SK-N-SH treated with all-trans-retinoic acid at 6 μM for 48 hours (cell line): ENCODE measurements at regions not wholly inside any gene's neighbourhood (a gene's known extent, or its start where the extent isn't known, plus 50 kb on each side); places are given as distances from the start of the nearest gene placed in this dataset.

Experiments
- CSRNP3 ChIP-seq: fragments of 250-450 bp; sonication (Bioruptor Pico); IDR thresholded peaks from 2 replicates; pipeline ENCODE4 v1.5.1; 2021; ENCODE audit warnings: mild to moderate bottlenecking, moderate library complexity
- ESRRG ChIP-seq: fragments of 250-450 bp; sonication (Bioruptor Pico); IDR thresholded peaks from 2 replicates; pipeline ENCODE4 v1.6.1; 2021; ENCODE audit warnings: mild to moderate bottlenecking
- ISL1 ChIP-seq: fragments of 250-450 bp; sonication (Bioruptor Pico); IDR thresholded peaks from 2 replicates; pipeline ENCODE4 v2.1.2; 2022; ENCODE audit warnings: mild to moderate bottlenecking, moderate library complexity
- TOX ChIP-seq: fragments of 250-450 bp; sonication (Bioruptor Pico); IDR thresholded peaks from 2 replicates; pipeline ENCODE4 v1.8.0; 2021; ENCODE audit warnings: mild to moderate bottlenecking, moderate library complexity, borderline replicate concordance
- ZFP30 ChIP-seq: fragments of 450-650 bp; formaldehyde crosslinking; IDR thresholded peaks from 2 replicates; pipeline ENCODE4 v1.5.0; 2022; ENCODE audit warnings: mild to moderate bottlenecking, moderate library complexity
- ZNF565 ChIP-seq: fragments of 450-650 bp; formaldehyde crosslinking; conservative IDR thresholded peaks from 2 replicates; pipeline ENCODE4 v1.5.0; 2020; ENCODE audit warnings: low read depth, mild to moderate bottlenecking, moderate library complexity
- ZNF70 ChIP-seq: fragments of 450-650 bp; formaldehyde crosslinking; IDR thresholded peaks from 2 replicates; pipeline ENCODE4 v1.5.0; 2020; ENCODE audit warnings: mild to moderate bottlenecking, moderate library complexity
- ZNF8 ChIP-seq: fragments of 450-650 bp; formaldehyde crosslinking; IDR thresholded peaks from 2 replicates; pipeline ENCODE4 v1.5.0; 2020; ENCODE audit warnings: mild to moderate bottlenecking, moderate library complexity

- TF ChIP-seq ZFP30 (CRISPR knock-in tag) (no peak), ZNF8 (CRISPR knock-in tag) (no peak), TOX (no peak), ISL1 (CRISPR knock-in tag) (no peak), ZNF70 (CRISPR knock-in tag) (no peak), ZNF565 (CRISPR knock-in tag) (no peak), ESRRG (CRISPR knock-in tag) (no peak), CSRNP3 (CRISPR knock-in tag) (no peak)
These were observed 136.6 kb upstream of the ELAC2 start for GRCh38 chr17:13154398-13154797.
